ENCODE measurements at regions not wholly inside any gene's neighbourhood (a gene's known extent, or its start where the extent isn't known, plus 50 kb on each side); places are given as distances from the start of the nearest gene placed in this dataset.

DNA sequence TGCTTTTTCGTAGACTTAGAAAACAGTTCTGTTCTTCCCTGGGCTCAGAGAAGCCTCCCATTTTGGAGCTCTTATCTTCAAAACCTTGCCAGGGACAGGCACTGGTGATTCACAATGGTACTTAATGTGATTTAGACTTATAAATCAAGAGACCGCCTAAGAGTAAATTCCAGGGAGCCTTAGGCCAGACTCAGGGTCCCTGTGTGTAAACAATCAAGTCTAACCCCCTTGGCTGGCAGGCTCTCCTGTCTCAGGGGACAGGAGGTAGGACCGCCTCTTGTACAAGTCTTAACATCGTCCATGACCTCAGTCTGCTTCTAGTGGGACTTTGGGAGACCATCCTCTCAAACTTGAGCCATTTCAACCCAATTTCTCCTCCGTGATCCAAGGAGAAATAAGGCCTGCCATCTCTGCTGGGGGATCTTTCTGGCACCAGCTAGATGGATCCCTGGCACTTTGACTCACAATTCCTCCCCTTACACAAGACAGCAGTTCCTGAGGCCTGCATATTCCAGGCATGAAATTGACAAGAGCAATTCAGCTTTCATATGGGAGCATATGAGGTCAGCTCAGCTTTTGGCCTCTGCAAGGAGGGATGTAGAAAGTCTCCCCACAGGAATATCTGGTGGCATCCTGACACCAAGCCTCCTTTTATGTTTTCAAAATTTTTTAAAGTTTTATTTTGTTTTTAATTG, 487.0 kb downstream of the TNS1 start:
- Histone ChIP-seq H3K9me3 (replicated peaks in 1 of 11) (no peaks in the 10 kb centered on the region), H3K36me3 (no peaks in the 10 kb centered on the region), H3K4me2 (no peak overlapping the region), H3K27ac (no peak overlapping the region), H3K9ac (no peak overlapping the region), H3K27me3 (peaks cover 0 to 26% (median 0%) of the 10 kb centered on the region in 11 experiments; a peak in 3 of 22 replicates), H3K4me3 (no peak overlapping the region), H3K4me1 (no peaks in the 10 kb centered on the region), H4K20me1 (no peaks in the 10 kb centered on the region)
- TF ChIP-seq Cebpa-rat (IDR thresholded peaks at IDR 0.05): no peak

DNA sequence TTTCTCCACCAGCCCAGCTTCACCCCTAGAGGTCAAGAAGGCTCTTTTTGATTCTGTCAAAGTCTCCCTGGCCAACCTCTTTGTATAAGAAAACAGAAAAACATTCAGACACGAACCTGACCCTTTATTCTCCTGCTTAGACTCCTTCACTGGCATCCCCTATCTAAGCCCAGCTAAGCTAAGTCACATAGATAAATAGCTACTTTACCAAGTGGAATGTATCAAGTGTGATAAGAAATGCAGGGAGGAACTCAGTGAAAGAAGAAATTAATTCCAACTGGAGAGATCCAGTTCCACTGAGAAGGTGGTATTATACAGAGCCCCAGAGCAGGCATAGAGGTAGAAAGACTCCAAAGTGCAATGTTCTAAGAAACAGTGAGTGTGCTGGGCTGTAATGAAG, 489.5 kb downstream of the TNS1 start:
- Histone ChIP-seq H3K4me1 (no peaks in the 10 kb centered on the region; a peak in 1 of 20 replicates), H3K4me3 (no peak overlapping the region), H3K4me2 (no peak overlapping the region), H3K36me3 (no peaks in the 10 kb centered on the region), H3K27me3 (peaks cover 0 to 31% (median 0%) of the 10 kb centered on the region in 11 experiments; a peak in 4 of 22 replicates), H4K20me1 (no peaks in the 10 kb centered on the region), H3K9me3 (replicated peaks in 1 of 11) (peaks cover 0 to under 1% (median 0%) of the 10 kb centered on the region in 11 experiments; a peak in 4 of 22 replicates), H3K27ac (no peak overlapping the region), H3K9ac (no peak overlapping the region)
- TF ChIP-seq Cebpa-rat (IDR thresholded peaks at IDR 0.05): no peak

DNA sequence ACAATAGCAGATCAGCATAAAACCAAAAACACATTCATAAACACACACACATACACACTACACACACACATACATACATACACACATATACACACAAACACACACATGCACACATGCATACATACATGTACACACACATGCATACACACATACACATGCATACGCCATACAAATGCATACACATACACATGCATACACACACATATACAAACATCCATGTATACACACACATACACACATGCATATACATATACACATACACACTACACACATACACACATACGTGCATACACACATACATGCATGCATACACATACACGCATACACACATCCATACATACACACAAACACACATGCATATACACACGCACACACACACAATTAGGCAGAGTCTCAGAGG, 490.1 kb downstream of the TNS1 start:
- H3K4me3 ChIP-seq: no peak overlapping the region

GRCh38 chr2:217512259-217512658, 490.5 kb downstream of the TNS1 start:
- H3K4me1 ChIP-seq: no peaks in the 10 kb centered on the region; a peak in 1 of 20 replicates
- H3K36me3 ChIP-seq: no peaks in the 10 kb centered on the region
- H3K4me2 ChIP-seq: no peak overlapping the region
- no peak overlapping the region for H3K27ac ChIP-seq
- TF ChIP-seq Cebpa-rat (IDR thresholded peaks at IDR 0.05): no peak
- H3K9ac ChIP-seq: no peak overlapping the region
- no peaks in the 10 kb centered on the region for H4K20me1 ChIP-seq
- H3K9me3 ChIP-seq (replicated peaks in 1 of 11): peaks cover 0 to 5% (median 0%) of the 10 kb centered on the region in 11 experiments; a peak in 4 of 22 replicates
- H3K4me3 ChIP-seq: no peak overlapping the region
- H3K27me3 ChIP-seq: peaks cover 0 to 30% (median 0%) of the 10 kb centered on the region in 11 experiments; a peak in 4 of 22 replicates

More for the DNA sequence above, 490.1 kb downstream of the TNS1 start:
- Histone ChIP-seq H3K9me3 (replicated peaks in 1 of 11) (peaks cover 0 to 5% (median 0%) of the 10 kb centered on the region in 11 experiments; a peak in 4 of 22 replicates), H3K36me3 (no peaks in the 10 kb centered on the region), H3K9ac (no peak overlapping the region), H4K20me1 (no peaks in the 10 kb centered on the region), H3K27ac (no peak overlapping the region), H3K4me1 (no peaks in the 10 kb centered on the region; a peak in 1 of 20 replicates), H3K4me2 (no peak overlapping the region), H3K27me3 (peaks cover 0 to 30% (median 0%) of the 10 kb centered on the region in 11 experiments; a peak in 4 of 22 replicates)
- no peak for TF ChIP-seq Cebpa-rat (IDR thresholded peaks at IDR 0.05)

DNA sequence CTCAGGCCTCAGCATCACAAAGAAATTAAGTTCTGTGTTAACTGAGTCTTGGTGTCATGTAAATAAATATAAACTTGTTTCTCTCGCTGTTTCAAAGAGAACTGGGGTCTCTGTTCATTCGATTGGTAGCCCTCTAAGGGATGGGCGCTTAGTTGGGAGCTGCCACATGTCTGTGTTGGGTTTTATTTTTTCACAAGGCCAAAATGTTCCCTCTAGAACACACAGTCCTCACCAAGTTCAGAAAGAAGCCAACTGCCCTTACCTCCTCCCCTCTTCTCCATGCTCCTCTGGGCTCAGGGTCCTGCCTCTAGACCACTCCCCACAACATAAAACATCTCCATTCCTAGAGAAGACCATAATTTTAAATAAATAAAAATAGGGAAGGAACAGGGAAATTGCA, 490.9 kb downstream of the TNS1 start:
- no peak overlapping the region for H3K9ac ChIP-seq
- H3K36me3 ChIP-seq: no peaks in the 10 kb centered on the region
- TF ChIP-seq Cebpa-rat (IDR thresholded peaks at IDR 0.05): no peak
- H3K4me2 ChIP-seq: no peak overlapping the region
- H3K27me3 ChIP-seq: peaks cover 0 to 30% (median 0%) of the 10 kb centered on the region in 11 experiments; a peak in 4 of 22 replicates
- peaks cover 0 to 5% (median 0%) of the 10 kb centered on the region in 11 experiments; a peak in 4 of 22 replicates for H3K9me3 ChIP-seq (replicated peaks in 1 of 11)
- H3K4me1 ChIP-seq: no peaks in the 10 kb centered on the region; a peak in 1 of 20 replicates
- H3K27ac ChIP-seq: no peak overlapping the region
- no peak overlapping the region for H3K4me3 ChIP-seq
- H4K20me1 ChIP-seq: no peaks in the 10 kb centered on the region

DNA sequence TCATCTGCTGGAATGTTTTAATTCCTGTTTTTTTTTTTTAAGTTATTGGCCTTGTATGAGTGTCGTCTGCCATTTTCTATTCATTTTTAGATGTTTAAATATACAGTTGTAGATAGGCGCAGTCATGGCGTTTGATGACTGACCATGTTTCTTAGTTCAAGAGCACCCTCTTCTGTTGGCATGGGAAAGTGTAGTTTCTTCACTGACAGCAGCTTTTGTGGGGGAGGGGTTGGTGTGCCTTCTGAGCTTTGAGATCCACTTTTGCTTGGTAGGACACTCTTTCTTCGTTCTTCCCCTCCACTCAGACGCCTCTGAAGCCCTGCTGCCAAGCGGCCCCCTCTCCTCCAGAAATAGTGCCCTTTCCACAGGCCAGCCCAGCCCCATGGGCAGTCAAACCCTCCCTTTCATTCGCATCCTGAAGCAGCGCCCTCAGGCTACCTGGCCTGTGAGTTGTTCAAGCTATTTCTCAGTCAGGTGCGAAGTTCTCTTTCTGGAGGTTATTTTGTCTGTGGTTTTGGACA, 492.0 kb downstream of the TNS1 start:
- Histone ChIP-seq H3K27me3 (peaks cover 0 to 38% (median 0%) of the 10 kb centered on the region in 11 experiments; a peak in 4 of 22 replicates), H3K4me3 (no peak overlapping the region), H3K9ac (no peak overlapping the region), H3K27ac (no peak overlapping the region), H4K20me1 (no peaks in the 10 kb centered on the region), H3K4me1 (no peaks in the 10 kb centered on the region; a peak in 1 of 20 replicates), H3K4me2 (peak overlapping the region in 1 of 11 experiments; percentile 34; a peak in 1 of 22 replicates), H3K36me3 (no peaks in the 10 kb centered on the region), H3K9me3 (replicated peaks in 1 of 11) (peaks cover 0 to 5% (median 0%) of the 10 kb centered on the region in 11 experiments; a peak in 4 of 22 replicates)
- no peak for TF ChIP-seq Cebpa-rat (IDR thresholded peaks at IDR 0.05)

DNA sequence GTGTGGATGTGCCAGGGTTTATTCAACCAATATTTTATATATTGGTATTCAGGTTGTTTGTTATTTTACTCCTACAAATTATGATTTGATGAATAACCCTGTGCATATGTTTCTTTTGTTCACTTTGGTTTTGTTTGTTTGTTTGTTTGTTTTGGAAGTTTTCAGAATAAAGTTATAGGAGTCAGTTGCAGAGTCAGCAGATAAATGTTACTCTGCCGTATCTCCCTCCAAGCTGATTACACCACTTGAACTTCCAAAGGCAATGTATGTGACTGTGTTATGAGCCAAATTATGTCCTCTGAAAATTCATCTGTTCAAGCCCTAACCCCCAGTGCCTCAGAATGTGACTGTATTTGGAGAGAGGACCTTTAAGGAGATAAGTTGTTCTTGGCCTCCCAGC, 497.5 kb downstream of the TNS1 start:
- no peaks in the 10 kb centered on the region for H4K20me1 ChIP-seq
- H3K9ac ChIP-seq: no peak overlapping the region
- H3K9me3 ChIP-seq (replicated peaks in 1 of 11): peaks cover 0 to 17% (median 0%) of the 10 kb centered on the region in 11 experiments; a peak in 4 of 22 replicates
- H3K27ac ChIP-seq: no peak overlapping the region
- no peaks in the 10 kb centered on the region for H3K36me3 ChIP-seq
- no peak overlapping the region for H3K4me3 ChIP-seq
- H3K27me3 ChIP-seq: peaks cover 0 to 44% (median 0%) of the 10 kb centered on the region in 11 experiments; a peak in 4 of 22 replicates
- H3K4me2 ChIP-seq: no peak overlapping the region
- no peak for TF ChIP-seq Cebpa-rat (IDR thresholded peaks at IDR 0.05)
- H3K4me1 ChIP-seq: no peaks in the 10 kb centered on the region; a peak in 1 of 20 replicates

DNA sequence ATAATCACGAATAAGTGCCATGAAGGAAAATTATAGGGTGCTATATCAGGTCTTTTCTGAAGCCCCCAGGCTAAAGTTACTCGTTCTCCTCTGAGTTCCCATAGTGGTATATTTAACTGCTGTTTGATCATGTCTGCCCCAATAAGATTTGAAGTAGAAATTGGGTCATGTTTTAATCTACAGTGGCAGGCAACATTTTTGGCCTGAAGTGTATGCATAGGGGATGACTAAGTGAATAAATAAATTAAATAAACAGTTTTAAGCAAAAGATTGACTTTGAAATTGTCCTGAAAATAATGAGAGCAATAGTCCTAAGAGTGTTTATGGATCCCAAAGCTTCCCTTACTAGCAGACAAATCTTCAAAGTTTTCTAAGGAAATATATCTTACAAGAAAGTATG, 500.9 kb downstream of the TNS1 start:
- H3K27me3 ChIP-seq: peaks cover 0 to 60% (median 0%) of the 10 kb centered on the region in 11 experiments; a peak in 4 of 22 replicates
- no peak for TF ChIP-seq Cebpa-rat (IDR thresholded peaks at IDR 0.05)
- H3K36me3 ChIP-seq: no peaks in the 10 kb centered on the region
- no peak overlapping the region for H3K4me3 ChIP-seq
- no peak overlapping the region for H3K9ac ChIP-seq
- no peak overlapping the region for H3K27ac ChIP-seq
- H4K20me1 ChIP-seq: no peaks in the 10 kb centered on the region
- peaks cover 0 to 25% (median 16%) of the 10 kb centered on the region in 10 experiments; a peak in 13 of 20 replicates for H3K4me1 ChIP-seq
- H3K9me3 ChIP-seq (replicated peaks in 1 of 11): peaks cover 0 to 12% (median 0%) of the 10 kb centered on the region in 11 experiments; a peak in 1 of 22 replicates
- H3K4me2 ChIP-seq: no peak overlapping the region

- no peaks in the 10 kb centered on the region for H3K36me3 ChIP-seq
- peak in 3 of 11 experiments; percentile 8 to 50 (median 35); a peak in 2 of 22 replicates for TF ChIP-seq Cebpa-rat (IDR thresholded peaks at IDR 0.05)
- H3K4me3 ChIP-seq: 0 out of 20 replicates have a peak overlapping the region, but pooled peaks of 1 of the 10 experiments have one; percentile 6
- H3K27me3 ChIP-seq: peaks cover 0 to 70% (median 0%) of the 10 kb centered on the region in 11 experiments; a peak in 4 of 22 replicates
- H3K4me2 ChIP-seq: peak overlapping the region in 9 of 11 experiments; percentile 6 to 84 (median 56); a peak in 17 of 22 replicates
- peak overlapping the region in 4 of 11 experiments; percentile 7 to 56 (median 42); a peak in 7 of 22 replicates for H3K27ac ChIP-seq
- H3K9ac ChIP-seq: no peak overlapping the region; a peak in 1 of 22 replicates
- H3K9me3 ChIP-seq (replicated peaks in 1 of 11): peaks cover 0 to 8% (median 0%) of the 10 kb centered on the region in 11 experiments; a peak in 8 of 22 replicates
- H3K4me1 ChIP-seq: peaks cover 0 to 48% (median 25%) of the 10 kb centered on the region in 10 experiments; a peak in 13 of 20 replicates
- no peaks in the 10 kb centered on the region for H4K20me1 ChIP-seq
Measured at GRCh38 chr2:217497843-217498377, 504.9 kb downstream of the TNS1 start.

Measured in BLaER1 treated with 17β-estradiol and CSF1 and Interleukin-3, amounts not matched to agents 10 nM and 100 nM (cell line).